HG03378 (cell line): ENCODE measurements at regions not wholly inside any gene's neighbourhood (a gene's known extent, or its start where the extent isn't known, plus 50 kb on each side); places are given as distances from the start of the nearest gene placed in this dataset.

Experiments used
- ATAC-seq: cut with Tn5 transposase; IDR thresholded peaks from one replicate; pipeline ENCODE4 v1.9.1; 2021; ENCODE audit warnings: mild to moderate bottlenecking, moderate library complexity; ENCODE audit not compliant: unreplicated experiment

DNA sequence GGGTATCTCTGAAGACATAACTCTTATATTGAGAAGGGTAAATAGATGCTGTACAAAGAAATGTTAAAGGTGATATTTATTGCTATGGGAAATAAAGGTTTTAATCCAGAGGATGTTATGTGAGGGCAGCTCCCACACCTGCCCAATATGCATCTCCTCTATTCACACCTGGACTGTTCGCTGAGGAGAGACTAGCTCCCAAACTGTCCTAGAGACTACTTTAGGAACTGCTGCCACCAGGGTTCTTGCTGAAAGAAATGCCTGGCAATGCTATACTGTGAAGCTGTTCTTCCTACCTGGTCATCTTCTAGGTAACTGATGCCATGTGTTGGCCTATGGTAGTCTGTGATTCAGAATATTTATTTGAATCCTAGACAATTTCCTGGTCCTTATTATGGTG is 1421.5 kb upstream of the SPRY2 start:
- no peak for ATAC-seq

DNA sequence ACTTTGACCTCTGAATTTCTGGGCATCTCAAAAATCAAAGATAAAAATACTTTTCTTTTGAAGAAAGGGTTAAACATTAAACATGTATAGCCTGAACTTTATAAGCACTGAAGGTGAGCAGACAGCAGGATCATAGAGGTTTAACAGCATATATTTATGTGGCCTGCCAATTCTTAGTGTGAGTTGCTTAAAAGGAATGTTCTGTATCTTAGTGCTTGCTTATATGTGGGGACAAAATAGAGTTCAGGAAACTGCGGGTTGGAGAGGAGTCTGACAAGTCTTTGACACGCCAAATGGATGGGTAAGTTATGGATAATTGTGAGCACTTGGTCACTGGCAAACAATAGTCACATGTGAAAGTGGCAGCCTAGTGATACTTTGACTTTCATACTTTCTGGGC is 1419.4 kb upstream of the SPRY2 start:
- no peak for ATAC-seq

DNA sequence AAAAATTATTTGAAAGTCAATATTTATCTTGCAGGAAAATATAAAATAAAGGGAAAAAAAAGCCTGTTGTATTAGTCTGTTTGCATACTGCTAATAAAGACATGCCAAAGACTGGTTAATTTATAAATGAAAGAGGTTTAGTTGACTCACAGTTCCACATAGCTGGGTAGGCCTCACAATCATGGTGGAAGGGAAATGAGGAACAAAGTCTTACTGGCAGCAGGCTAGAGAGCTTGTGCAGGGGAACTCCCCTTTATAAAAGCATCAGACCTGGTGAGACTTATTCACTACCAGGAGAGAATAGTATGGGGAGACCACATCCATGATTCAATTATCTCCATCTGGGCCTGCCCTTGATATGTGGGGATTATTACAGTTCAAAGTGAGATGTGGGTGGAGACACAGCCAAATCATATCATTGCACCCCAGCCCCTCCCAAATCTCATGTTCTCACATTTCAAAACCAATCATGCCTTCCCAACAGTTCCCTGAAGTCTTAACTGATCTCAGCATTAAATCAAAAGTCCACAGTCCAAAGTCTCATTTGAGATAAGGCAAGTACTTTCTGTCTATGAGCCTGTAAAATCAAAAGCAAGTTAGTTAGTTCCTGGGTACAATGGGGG is 1416.5 kb upstream of the SPRY2 start:
- no peak for ATAC-seq

DNA sequence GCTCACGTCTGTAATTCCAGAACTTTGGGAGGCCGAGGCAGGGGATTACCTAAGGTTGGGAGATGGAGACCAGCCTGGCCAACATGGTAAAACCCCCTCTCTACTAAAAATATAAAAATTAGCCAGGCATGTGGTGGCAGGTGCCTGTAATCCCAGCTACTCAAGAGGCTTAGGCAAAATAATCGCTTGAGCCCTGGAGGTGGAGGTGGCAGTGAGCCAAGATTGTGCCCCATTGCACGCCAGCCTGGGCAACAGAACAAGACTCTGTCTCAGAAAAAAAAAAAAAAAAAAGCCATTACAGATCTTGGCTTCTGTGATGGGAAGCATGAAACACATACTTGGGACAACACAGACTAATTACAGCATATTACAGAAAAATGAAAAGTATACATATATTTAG is 1404.5 kb upstream of the SPRY2 start:
- no peak for ATAC-seq

DNA sequence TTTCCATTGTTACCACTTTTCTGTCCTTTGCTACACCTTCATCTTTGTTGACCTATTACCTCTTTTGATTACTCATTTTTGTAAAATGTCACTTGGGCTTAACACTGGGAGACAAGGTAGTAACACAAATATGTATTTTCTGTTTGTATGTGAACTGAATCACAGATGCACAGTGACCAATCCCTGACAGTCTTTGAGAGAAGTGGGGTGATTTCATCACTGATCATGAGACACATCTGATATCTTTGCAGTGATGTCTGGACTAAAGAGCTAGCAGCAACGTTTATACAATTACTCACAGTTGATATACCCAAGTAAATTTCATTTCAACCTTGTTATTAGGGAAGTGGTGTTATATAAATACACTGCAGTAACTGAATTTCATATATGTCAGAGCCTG is 1397.4 kb upstream of the SPRY2 start:
- no peak for ATAC-seq

DNA sequence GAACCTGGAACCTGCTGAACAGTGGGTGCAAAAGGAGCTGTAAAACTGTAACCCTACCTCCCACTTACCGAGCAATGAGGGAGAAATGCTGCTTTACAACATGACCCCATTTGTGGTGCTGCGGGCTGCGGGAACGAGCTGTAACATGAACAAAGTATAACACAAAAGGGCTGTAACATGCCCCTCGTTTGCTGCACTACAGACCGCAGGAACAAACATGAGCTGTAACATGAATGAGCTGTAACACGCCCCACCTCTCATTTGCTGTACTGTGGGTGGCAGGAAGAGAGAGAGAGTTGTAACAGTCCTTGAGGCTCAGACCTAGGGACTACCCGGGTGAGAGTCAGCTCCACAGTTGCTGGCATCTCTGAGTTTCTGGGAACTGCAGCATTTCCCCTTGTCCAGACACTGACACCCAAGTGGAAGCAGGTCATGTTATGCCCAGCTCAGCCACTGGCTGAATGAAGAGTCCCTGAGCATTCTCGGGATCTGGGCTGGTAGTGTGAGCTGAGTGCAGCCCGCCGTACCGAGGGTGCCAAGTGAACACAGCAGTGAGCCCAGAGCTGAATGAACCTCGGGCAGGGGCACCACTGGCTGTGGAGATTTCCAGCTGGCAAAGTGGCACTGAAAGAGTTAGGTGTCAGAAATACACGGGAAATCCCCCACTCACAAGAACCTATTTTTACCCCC is 1385.3 kb upstream of the SPRY2 start:
- ATAC-seq: no peak

DNA sequence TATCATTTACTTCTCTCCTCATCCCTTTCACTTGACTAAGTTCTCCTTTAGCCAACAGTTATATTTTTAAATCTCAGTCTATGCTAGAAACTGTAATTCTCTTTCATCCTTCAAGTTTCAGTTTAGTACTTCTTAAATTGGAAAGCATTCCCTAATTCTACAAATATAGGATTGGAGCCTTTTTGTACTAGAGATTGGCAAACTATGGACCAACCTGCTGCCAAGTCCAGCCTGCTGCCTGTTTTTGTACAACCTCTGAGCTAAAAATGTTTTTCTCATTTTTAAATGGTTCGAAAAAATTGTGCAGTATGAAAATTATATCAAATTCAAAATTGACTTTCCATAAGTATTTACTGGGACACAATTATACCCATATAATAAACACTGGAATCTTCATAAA is 1381.5 kb upstream of the SPRY2 start:
- ATAC-seq: no peak

DNA sequence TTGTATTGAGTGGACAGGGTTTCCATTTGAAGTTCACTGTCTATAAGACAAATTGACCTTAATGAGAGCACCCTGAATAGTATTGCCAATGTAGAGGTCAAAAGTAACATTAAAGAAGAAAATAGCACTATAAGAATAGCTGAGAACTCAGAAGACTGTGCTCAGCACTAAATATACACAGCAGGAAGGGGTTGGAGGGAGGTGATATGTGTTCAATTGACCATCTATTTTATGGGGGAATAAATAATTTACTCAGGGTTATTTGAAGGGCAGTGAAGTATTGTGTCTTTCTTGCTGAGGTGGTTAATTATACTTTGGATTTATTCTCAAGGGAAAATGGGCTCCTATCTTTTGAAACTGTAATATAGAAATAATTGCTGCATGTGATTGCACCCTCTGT is 1380.5 kb upstream of the SPRY2 start:
- no peak for ATAC-seq

DNA sequence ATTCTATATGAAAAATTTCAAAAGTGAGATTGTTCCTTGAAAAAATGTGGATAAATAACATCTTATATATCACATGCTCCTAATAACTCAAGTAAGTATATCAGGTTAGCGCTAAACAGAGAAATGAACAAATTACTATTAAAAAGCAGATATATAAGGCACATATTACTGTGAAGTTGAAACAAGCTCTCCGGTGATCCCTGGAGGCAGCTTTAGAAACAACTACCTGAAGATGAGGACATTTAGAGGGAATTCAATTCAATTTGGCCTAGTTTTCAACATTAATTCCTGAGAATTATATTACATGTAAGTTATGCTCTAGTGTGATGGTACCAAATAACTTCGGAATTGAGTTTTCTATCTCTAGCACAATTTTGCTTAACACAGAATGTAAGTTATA is 1373.6 kb upstream of the SPRY2 start:
- no peak for ATAC-seq

DNA sequence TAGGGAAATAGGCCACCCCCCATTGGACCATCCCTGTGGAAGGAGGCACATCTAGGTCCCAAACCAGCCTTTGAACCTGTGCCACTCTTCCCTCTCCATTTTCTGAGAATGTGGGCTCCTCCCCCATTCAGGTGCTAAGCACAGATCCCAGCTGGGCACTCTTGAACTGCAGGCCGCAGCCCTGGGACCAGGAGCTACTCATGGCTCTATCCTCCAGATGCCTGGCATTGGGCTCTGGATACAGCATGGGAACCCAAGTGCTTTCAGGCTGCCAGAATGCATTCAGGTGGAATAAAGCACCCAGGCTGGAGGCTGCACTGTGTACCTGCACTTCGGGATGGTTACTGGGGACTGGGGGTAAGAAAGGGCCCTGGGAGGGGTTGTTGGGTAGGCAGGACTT is 1372.3 kb upstream of the SPRY2 start:
- ATAC-seq: no peak

DNA sequence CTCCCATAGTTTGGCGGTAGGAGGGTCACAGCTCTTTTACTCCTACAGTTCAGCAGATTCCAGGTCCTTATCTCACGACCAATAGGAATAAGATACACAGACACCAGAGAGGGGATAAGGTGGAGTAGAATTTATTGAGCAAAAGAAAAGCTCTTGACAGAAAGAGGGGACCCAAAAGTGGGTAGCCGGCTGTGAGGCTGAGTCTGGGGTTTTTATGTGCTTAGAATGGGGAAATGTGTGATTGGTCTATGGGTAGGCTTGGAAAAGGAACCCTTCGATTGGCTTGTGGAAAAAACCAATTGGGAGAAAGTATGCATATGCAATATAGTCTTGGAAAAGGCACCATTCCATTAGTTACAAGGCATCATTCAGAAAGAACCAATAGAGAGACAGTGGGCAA is 1356.9 kb upstream of the SPRY2 start:
- ATAC-seq: no peak

DNA sequence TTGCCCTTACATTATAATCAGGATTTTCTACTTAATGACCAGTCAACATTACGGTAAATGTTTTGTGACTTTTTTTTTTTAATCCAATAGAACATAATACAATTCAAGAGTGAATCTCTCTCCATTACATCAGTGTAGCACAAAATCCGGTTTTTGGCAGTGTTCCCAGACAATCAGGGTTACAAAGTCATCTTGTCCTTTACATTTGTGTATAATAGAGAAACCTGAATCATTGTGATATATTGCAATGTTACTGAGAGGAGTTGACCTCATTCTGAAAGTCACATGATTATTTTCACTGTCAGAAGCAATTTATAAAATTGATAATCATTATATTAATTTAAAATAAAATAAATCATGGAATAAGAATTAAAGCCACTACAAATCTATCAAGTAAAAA is 1346.0 kb upstream of the SPRY2 start:
- ATAC-seq: no peak

DNA sequence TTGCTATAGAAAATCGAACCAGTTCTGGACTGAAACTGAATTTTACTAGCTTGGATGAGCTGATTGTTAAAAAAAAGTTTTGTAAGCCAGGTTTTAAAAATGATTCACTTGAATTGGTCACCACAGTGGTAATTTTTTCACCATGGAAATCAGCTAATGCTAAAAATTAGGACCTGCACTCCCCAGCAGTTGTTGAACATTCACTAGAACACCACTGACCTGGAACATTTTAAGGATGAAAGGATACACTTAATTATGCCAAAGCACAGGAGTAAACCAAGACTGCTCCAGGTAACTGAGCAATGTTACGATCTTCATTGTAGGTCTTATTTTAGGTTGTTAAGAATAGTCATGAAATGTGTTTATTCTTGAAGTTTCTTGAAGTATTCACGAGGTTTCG is 1342.6 kb upstream of the SPRY2 start:
- ATAC-seq: no peak

DNA sequence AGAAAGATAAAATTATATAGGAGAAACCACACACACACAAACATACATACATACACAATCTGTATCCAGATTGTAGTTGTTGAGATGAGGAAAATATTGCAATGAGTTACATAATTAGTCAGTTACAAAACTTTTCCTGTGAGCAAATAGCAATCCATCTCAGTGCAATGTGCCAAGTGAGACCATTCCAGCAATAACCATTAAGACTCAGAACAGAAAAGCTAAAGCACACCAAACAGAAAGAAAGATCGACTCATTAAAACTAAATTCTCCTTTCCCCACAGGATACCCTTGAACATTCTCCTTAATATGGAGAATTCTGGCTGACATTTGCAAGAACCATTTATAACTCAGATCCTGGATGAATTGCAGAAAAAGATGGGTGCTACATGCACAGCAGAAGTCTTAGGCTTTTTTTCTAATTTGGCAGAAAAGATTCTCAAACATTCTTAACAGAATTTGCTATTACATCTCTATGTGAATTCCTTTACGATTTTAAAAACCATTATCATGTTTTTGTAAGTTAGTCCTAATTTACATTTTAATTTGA is 1341.2 kb upstream of the SPRY2 start:
- ATAC-seq: no peak

DNA sequence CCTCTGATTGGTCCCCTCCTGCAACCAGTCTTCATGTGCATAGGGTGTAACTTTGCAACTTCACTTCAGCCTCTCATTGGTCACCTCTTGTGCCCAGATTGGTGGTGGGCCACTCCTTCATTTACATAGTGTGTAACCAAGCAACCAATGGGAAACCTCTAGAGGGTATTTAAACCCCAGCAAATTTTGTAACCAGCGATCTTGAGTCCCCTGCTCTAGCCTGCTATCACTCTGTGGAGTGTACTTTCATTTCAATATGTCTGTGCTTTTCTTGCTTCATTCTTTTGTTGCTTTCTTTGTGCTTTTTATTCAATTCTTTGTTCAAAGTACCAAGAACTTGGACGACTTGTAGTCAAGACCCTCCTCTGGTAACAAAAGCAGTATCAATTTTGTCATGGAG is 1336.9 kb upstream of the SPRY2 start:
- no peak for ATAC-seq

DNA sequence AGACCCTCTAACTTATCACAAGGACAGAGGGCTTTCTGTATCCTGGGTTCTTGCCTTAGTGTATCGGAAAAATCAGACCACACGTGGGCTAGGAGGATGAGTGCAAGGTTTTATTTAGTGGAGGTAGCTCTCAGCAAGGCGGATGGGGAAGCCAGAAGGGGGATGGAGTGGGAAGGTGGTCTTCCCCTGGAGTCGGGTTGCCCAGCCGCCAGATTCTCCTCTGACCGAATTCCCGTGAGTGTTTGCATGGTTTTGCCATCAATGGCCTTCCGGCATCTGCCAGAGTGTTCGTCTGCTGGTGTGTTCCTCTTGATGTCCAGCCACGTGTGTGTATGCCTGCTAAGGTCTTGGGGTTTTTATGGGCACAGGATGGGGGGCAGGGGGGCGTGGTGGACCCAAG is 1335.1 kb upstream of the SPRY2 start:
- no peak for ATAC-seq

DNA sequence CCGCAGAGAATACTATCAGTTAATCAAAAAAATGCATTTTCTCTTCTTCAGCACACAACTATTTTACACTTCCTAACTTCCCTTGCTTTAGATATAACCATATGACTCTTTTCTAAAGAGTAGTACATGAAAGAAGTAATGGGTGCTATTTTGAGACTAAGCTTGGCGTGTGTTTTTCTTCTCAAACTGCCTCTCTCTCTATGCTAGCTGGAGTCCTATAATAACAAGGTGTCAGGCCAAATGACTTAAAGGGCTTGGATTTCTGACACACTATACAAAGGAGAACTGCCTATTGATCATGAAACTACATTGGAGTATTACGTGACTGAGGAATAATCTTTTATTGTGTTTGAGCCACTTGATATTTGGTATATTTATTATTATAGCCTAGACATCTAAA is 1330.1 kb upstream of the SPRY2 start:
- ATAC-seq: no peak

DNA sequence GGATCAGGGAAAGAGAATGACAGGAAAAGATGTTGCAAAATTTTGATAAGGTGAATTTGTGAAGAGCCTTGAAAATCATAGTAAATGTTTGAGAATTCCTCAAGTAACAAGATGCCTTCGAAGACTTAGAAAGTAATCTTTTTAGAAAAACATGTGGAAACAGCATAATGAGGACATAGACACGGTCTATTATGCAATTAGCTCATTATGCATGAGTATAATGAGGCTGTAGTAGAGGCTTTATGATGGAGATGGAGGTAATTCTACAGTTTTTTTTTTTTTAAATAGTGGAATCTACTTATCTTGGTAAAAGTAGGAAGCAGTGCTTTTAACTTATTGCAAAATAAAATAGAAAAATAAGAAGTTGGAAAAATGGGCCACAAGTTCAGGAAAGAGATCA is 1329.1 kb upstream of the SPRY2 start:
- no peak for ATAC-seq

DNA sequence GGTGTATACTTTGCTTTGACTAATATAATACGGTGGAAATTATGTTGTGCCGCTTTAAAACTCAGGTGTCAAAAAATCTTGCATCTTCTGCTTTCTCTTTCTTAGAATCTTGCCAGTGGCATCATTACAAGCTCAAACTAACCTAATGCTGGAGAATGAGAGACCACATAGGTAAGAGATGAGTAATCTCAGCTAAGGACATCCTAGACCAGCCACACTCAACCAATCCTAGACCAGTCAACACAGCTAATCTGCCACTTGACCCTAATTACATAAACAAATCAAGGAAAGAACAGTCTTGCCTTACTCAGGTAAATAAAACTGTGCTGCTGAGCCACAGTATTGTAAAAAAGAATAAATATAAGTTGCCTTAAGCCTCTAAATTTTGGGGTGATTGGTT is 1323.9 kb upstream of the SPRY2 start:
- ATAC-seq: no peak

DNA sequence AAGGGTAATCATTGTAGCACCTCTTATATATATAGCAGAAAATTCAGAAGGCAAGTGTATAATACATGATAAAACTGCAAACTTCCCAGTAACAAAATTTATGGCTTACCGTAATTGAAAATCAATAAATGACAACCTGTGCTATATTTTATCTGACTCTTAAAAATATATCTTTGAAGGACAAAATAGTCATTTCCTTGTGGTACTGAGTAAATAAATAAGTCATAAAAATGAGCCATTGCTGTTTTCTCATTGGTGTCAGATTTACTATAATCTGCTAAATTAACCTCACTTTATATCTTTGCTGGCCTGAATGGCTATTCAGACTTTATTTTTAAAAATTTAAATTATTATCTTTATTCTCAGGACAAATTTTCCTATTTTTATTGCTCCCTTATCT is 1319.1 kb upstream of the SPRY2 start:
- no peak for ATAC-seq

DNA sequence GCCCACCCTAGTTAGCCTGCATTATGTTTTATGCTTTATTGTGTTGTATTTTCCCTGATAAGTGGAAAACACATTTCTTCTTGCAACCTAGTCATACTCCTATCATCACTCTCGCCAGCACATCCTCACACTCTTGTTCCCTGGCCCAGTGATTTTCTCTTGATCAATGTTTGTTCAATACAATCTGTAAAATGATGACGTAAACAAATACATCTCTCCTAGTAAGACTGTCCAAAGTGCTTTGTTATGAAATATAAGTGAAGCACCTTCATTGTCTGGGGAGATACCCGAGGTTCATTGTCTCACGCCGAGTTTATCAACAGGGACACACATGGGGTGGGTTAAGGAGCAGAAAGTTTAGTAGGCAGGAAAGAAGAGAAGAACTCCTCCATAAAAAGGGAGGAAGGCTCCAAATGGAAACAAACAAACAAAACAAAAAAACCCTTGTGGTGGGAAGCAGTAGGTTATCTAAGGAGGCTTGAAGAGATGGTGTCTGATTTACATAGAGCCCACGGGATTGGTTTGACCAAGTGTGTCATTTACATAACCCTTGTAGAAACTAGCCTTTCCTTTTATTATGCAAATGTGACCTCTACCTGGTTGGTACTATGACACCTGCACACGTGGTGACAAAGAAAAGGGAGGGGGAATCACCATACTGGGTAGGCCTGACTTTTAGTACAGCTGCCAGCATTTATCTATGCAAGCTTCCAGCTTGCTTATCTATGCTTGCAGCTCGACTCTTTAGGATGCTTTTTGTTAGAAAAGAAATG is 1317.9 kb upstream of the SPRY2 start:
- ATAC-seq: no peak

DNA sequence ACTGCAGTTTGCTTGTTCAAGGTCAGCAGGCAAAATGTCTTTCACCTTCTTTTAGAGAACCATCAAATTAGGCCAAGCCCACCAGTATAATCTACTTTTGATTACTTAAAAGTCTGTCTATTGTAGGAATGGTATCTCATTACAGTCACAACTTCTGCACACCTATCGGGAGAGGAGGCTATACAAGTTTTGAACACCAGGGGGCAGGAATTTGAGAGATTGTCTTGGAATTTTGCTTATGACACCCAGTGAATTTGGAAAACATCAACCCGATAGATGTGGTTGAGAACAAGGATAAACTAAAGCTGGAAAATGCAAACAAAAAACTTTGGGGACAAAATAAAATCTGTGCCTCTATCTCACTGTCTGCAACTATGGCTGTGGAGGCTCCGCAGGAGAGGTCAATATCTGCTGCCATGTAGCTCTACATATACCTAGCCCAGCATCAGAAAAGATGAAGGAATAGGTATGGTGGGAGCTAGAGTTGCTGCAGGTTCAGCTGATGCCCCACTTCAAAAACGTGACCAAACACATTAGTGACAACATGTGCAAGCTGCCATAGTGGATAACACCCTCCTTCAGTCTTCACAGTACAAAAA is 1299.2 kb upstream of the SPRY2 start:
- ATAC-seq: no peak
